H1 (cell line): ENCODE measurements at regions not wholly inside any gene's neighbourhood (a gene's known extent, or its start where the extent isn't known, plus 50 kb on each side); places are given as distances from the start of the nearest gene placed in this dataset.

Experiments
- RNF2 ChIP-seq: fragments of 200-900, 300-1000 bp; sonication (generic); IDR thresholded peaks from 2 replicates; pipeline ENCODE4 v1.7.1; 2016; ENCODE audit warnings: borderline replicate concordance, low read depth, mild to moderate bottlenecking, antibody characterized with exemption, low read length; ENCODE audit not compliant: poor library complexity, severe bottlenecking; ENCODE audit errors: missing control alignments

DNA sequence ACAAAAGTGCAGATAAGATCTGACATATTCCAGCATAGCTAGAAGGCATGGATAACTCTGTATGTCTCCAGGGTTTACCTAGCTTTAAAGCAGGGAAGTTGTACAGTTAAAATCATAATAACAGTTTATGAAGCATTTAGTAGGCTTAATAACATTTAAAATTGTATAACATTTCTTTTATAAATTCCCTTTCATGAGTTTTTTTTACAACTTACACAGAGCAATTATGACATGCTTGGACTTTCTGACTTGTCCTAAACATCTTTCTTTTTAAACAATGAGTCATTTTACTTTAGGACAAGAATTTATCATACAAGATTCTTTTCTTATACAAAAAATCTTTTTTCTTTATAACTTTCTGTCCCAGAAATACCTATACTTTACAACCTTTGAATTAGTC lies 408.5 kb upstream of the NEGR1 start (continued):
- TF ChIP-seq RNF2 = no peak
